ENCODE measurements at regions not wholly inside any gene's neighbourhood (a gene's known extent, or its start where the extent isn't known, plus 50 kb on each side); places are given as distances from the start of the nearest gene placed in this dataset.

- Mint-ChIP-seq H3K4me3 (no peak overlapping the region), H3K27ac (no peak overlapping the region), H3K36me3 (ENCODE audit: insufficient read depth in 2 of 2) (no peaks in the 10 kb centered on the region), H3K9me3 (peaks cover 0 to 1% of the 10 kb centered on the region in 2 donors), H3K27me3 (ENCODE audit: low read depth) (peaks cover 21% of the 10 kb centered on the region), H3K4me1 (ENCODE audit: low read depth) (no peaks in the 10 kb centered on the region)
- no peak for DNase-seq
- ATAC-seq (replicated peaks in 1 of 2): no peak
Measured at GRCh38 chr7:26547156-26547555, 255.5 kb downstream of the SNX10 start.

GRCh38 chr7:26549281-26549944, 257.8 kb downstream of the SNX10 start:
- peaks cover 0 to 1% of the 10 kb centered on the region in 2 donors for H3K9me3 Mint-ChIP-seq
- no peak overlapping the region for H3K27ac Mint-ChIP-seq
- ATAC-seq (replicated peaks in 1 of 2): no peak
- H3K27me3 Mint-ChIP-seq (ENCODE audit: low read depth): peaks cover 34% of the 10 kb centered on the region
- no peak overlapping the region for H3K4me3 Mint-ChIP-seq
- H3K36me3 Mint-ChIP-seq (ENCODE audit: insufficient read depth in 2 of 2): no peaks in the 10 kb centered on the region
- no peaks in the 10 kb centered on the region for H3K4me1 Mint-ChIP-seq (ENCODE audit: low read depth)
- no peak for DNase-seq

GRCh38 chr7:26550492-26550891, 258.8 kb downstream of the SNX10 start:
- DNase-seq: no peak
- ATAC-seq (replicated peaks in 1 of 2): no peak
- Mint-ChIP-seq H3K27me3 (ENCODE audit: low read depth) (peaks cover 30% of the 10 kb centered on the region), H3K9me3 (peaks cover 0 to 1% of the 10 kb centered on the region in 2 donors), H3K4me3 (no peak overlapping the region), H3K36me3 (ENCODE audit: insufficient read depth in 2 of 2) (no peaks in the 10 kb centered on the region), H3K4me1 (ENCODE audit: low read depth) (no peaks in the 10 kb centered on the region), H3K27ac (no peak overlapping the region)

- H3K4me1 Mint-ChIP-seq (ENCODE audit: low read depth): no peaks in the 10 kb centered on the region
- no peak for DNase-seq
- no peak overlapping the region for H3K4me3 Mint-ChIP-seq
- H3K9me3 Mint-ChIP-seq: peaks cover 0 to 1% of the 10 kb centered on the region in 2 donors
- H3K27ac Mint-ChIP-seq: no peak overlapping the region
- no peak for ATAC-seq (replicated peaks in 1 of 2)
- H3K27me3 Mint-ChIP-seq (ENCODE audit: low read depth): peaks cover 28% of the 10 kb centered on the region
- H3K36me3 Mint-ChIP-seq (ENCODE audit: insufficient read depth in 2 of 2): no peaks in the 10 kb centered on the region
Measured at GRCh38 chr7:26551740-26552139, 260.1 kb downstream of the SNX10 start.

GRCh38 chr7:26553128-26553527, 261.5 kb downstream of the SNX10 start:
- no peaks in the 10 kb centered on the region for H3K4me1 Mint-ChIP-seq (ENCODE audit: low read depth)
- no peak overlapping the region for H3K4me3 Mint-ChIP-seq
- peaks cover 0 to 1% of the 10 kb centered on the region in 2 donors for H3K9me3 Mint-ChIP-seq
- DNase-seq: no peak
- peaks cover 33% of the 10 kb centered on the region for H3K27me3 Mint-ChIP-seq (ENCODE audit: low read depth)
- H3K36me3 Mint-ChIP-seq (ENCODE audit: insufficient read depth in 2 of 2): no peaks in the 10 kb centered on the region
- ATAC-seq (replicated peaks in 1 of 2): no peak
- no peak overlapping the region for H3K27ac Mint-ChIP-seq

GRCh38 chr7:26553582-26553981, 261.9 kb downstream of the SNX10 start:
- Mint-ChIP-seq H3K9me3 (peaks cover 0 to 1% of the 10 kb centered on the region in 2 donors), H3K36me3 (ENCODE audit: insufficient read depth in 2 of 2) (no peaks in the 10 kb centered on the region), H3K4me3 (no peak overlapping the region), H3K27me3 (ENCODE audit: low read depth) (peaks cover 29% of the 10 kb centered on the region), H3K4me1 (ENCODE audit: low read depth) (no peaks in the 10 kb centered on the region), H3K27ac (no peak overlapping the region)
- no peak for DNase-seq
- ATAC-seq (replicated peaks in 1 of 2): no peak

- no peak overlapping the region for H3K4me3 Mint-ChIP-seq
- H3K27ac Mint-ChIP-seq: no peak overlapping the region
- no peak for ATAC-seq (replicated peaks in 1 of 2)
- H3K9me3 Mint-ChIP-seq: peaks cover 0 to 1% of the 10 kb centered on the region in 2 donors
- no peaks in the 10 kb centered on the region for H3K36me3 Mint-ChIP-seq (ENCODE audit: insufficient read depth in 2 of 2)
- H3K4me1 Mint-ChIP-seq (ENCODE audit: low read depth): no peaks in the 10 kb centered on the region
- peaks cover 27% of the 10 kb centered on the region for H3K27me3 Mint-ChIP-seq (ENCODE audit: low read depth)
- no peak for DNase-seq
Measured at GRCh38 chr7:26554952-26555351, 263.3 kb downstream of the SNX10 start.

- no peak overlapping the region for H3K4me3 Mint-ChIP-seq
- ATAC-seq (replicated peaks in 1 of 2): no peak
- H3K36me3 Mint-ChIP-seq (ENCODE audit: insufficient read depth in 2 of 2): no peaks in the 10 kb centered on the region
- H3K4me1 Mint-ChIP-seq (ENCODE audit: low read depth): no peaks in the 10 kb centered on the region
- H3K27ac Mint-ChIP-seq: no peak overlapping the region
- no peak for DNase-seq
- peaks cover 0 to 1% of the 10 kb centered on the region in 2 donors for H3K9me3 Mint-ChIP-seq
- peaks cover 27% of the 10 kb centered on the region for H3K27me3 Mint-ChIP-seq (ENCODE audit: low read depth)
Measured at GRCh38 chr7:26556061-26556881, 264.6 kb downstream of the SNX10 start.

- H3K4me1 Mint-ChIP-seq (ENCODE audit: low read depth): no peaks in the 10 kb centered on the region
- peaks cover 21% of the 10 kb centered on the region for H3K27me3 Mint-ChIP-seq (ENCODE audit: low read depth)
- H3K36me3 Mint-ChIP-seq (ENCODE audit: insufficient read depth in 2 of 2): no peaks in the 10 kb centered on the region
- no peak overlapping the region for H3K4me3 Mint-ChIP-seq
- no peak for DNase-seq
- peaks cover 0 to 3% of the 10 kb centered on the region in 2 donors for H3K9me3 Mint-ChIP-seq
- no peak for ATAC-seq (replicated peaks in 1 of 2)
- H3K27ac Mint-ChIP-seq: no peak overlapping the region
Measured at GRCh38 chr7:26560526-26561256, 269.0 kb downstream of the SNX10 start.

- Mint-ChIP-seq H3K36me3 (ENCODE audit: insufficient read depth in 2 of 2) (no peaks in the 10 kb centered on the region), H3K4me3 (no peak overlapping the region), H3K27ac (no peak overlapping the region), H3K9me3 (peaks cover 0 to 2% of the 10 kb centered on the region in 2 donors), H3K4me1 (ENCODE audit: low read depth) (no peaks in the 10 kb centered on the region), H3K27me3 (ENCODE audit: low read depth) (peaks cover 16% of the 10 kb centered on the region)
- no peak for ATAC-seq (replicated peaks in 1 of 2)
- no peak for DNase-seq
Measured at GRCh38 chr7:26562841-26563240, 271.2 kb downstream of the SNX10 start.

- Mint-ChIP-seq H3K27ac (no peak overlapping the region), H3K4me1 (ENCODE audit: low read depth) (no peaks in the 10 kb centered on the region), H3K36me3 (ENCODE audit: insufficient read depth in 2 of 2) (no peaks in the 10 kb centered on the region), H3K4me3 (no peak overlapping the region), H3K27me3 (ENCODE audit: low read depth) (peaks cover 16% of the 10 kb centered on the region), H3K9me3 (peaks cover 0 to 2% of the 10 kb centered on the region in 2 donors)
- no peak for ATAC-seq (replicated peaks in 1 of 2)
- no peak for DNase-seq
Measured at GRCh38 chr7:26563406-26563805, 271.7 kb downstream of the SNX10 start.

- peaks cover 16% of the 10 kb centered on the region for H3K27me3 Mint-ChIP-seq (ENCODE audit: low read depth)
- ATAC-seq (replicated peaks in 1 of 2) (no peak), DNase-seq (no peak)
- no peak overlapping the region for H3K4me3 Mint-ChIP-seq
- H3K36me3 Mint-ChIP-seq (ENCODE audit: insufficient read depth in 2 of 2): no peaks in the 10 kb centered on the region
- H3K27ac Mint-ChIP-seq: no peak overlapping the region
- H3K9me3 Mint-ChIP-seq: peaks cover 6 to 8% of the 10 kb centered on the region in 2 donors
- H3K4me1 Mint-ChIP-seq (ENCODE audit: low read depth): no peaks in the 10 kb centered on the region
Measured at GRCh38 chr7:26567266-26567665, 275.6 kb downstream of the SNX10 start.

- H3K4me1 Mint-ChIP-seq (ENCODE audit: low read depth): no peaks in the 10 kb centered on the region
- peaks cover 6% of the 10 kb centered on the region for H3K27me3 Mint-ChIP-seq (ENCODE audit: low read depth)
- H3K36me3 Mint-ChIP-seq (ENCODE audit: insufficient read depth in 2 of 2): no peaks in the 10 kb centered on the region
- peaks cover 3 to 6% of the 10 kb centered on the region in 2 donors for H3K9me3 Mint-ChIP-seq
- H3K27ac Mint-ChIP-seq: no peak overlapping the region
- no peak overlapping the region for H3K4me3 Mint-ChIP-seq
- DNase-seq: no peak
- ATAC-seq (replicated peaks in 1 of 2): no peak
Measured at GRCh38 chr7:26574476-26574875, 282.8 kb downstream of the SNX10 start.

Data from activated T-cell treated with anti-CD3 and anti-CD28 coated beads, Interleukin-2, amount 50 U/mL, for 72 hours (primary cell).